LNCAP (cell line): ENCODE measurements at regions not wholly inside any gene's neighbourhood (a gene's known extent, or its start where the extent isn't known, plus 50 kb on each side); places are given as distances from the start of the nearest gene placed in this dataset.

ENCODE experiments used
- TF ChIP-seq, protein P1 (sequence below): fragments of 450-650 bp; IDR thresholded peaks from 2 replicates; pipeline ENCODE4 v1.5.1; 2017; ENCODE audit warnings: mild to moderate bottlenecking

DNA sequence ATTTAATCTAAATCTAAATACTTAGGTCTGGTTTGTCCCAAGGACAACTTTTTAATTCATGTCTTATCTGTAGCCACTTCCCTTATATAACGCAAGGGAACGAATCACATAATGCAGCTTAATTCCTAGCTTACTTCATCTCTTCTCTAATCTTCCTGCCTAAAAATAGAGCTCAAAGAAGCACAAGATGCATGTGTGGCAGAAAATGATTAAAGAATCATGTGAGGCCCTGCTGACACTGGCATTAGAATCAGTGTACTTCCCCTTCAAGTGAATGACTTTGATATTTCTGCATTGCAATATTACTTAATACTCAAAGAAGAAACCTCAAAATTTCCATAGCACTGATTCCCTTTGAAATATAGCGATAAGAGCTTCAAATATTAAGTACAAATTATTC, 317.9 kb upstream of the FTMT start:
- TF ChIP-seq, protein P1, sequence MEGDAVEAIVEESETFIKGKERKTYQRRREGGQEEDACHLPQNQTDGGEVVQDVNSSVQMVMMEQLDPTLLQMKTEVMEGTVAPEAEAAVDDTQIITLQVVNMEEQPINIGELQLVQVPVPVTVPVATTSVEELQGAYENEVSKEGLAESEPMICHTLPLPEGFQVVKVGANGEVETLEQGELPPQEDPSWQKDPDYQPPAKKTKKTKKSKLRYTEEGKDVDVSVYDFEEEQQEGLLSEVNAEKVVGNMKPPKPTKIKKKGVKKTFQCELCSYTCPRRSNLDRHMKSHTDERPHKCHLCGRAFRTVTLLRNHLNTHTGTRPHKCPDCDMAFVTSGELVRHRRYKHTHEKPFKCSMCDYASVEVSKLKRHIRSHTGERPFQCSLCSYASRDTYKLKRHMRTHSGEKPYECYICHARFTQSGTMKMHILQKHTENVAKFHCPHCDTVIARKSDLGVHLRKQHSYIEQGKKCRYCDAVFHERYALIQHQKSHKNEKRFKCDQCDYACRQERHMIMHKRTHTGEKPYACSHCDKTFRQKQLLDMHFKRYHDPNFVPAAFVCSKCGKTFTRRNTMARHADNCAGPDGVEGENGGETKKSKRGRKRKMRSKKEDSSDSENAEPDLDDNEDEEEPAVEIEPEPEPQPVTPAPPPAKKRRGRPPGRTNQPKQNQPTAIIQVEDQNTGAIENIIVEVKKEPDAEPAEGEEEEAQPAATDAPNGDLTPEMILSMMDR: no peak

DNA sequence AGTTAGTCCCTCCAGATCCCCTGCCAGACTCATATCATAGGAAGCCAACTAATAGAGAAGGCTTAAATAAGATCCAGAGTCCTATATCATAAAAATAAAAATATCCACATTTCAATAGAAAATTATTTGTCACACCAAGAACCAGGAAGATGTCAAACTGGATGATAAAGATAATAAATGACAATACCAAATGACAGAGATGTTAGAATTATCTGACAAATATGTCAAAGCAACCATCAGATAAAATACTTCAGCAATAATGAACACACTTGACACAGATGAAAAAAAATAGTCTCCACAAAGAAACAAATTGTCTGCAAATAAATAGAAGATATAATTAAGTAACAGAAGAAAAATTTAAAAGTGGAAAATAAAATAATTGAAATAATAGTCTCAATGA, 300.7 kb upstream of the FTMT start:
- TF ChIP-seq, protein P1: no peak

DNA sequence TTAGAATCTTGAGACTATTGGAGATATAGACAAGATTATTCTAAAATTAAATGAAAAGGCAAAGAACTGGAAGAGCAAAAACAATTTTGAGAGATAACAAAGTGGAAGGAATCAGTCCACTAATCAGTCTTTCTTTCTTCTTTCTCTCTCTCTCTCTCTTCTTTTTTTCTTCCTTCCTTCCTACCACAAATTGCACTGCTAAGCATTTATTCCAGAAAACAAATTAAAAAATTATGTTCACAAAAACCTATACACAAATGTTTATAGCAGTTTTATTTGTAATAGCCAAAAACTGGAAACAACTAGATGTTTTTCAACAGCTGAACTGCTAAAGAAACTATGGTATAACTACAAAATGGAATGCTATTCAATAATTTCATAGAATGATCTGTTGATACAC, 291.9 kb upstream of the FTMT start:
- TF ChIP-seq, protein P1: no peak

DNA sequence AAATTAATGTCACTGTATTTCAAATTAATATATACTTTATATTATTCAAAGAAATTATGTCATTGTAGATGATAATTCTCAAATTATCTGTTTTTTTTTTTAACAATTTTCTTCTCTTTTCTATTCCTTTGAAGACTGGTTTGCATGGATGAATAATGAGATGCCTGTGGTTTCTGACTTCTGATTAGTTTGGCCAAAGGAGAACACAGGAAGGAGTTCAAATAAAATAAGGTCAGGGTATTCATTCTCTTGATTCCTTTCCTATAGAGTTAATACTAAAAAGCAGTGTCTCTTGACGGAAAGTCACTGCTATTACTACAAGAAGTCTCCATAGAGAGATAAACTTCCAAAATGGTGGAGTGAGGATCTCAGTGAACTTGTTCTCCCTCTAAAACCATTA, 279.6 kb upstream of the FTMT start:
- TF ChIP-seq, protein P1: no peak

DNA sequence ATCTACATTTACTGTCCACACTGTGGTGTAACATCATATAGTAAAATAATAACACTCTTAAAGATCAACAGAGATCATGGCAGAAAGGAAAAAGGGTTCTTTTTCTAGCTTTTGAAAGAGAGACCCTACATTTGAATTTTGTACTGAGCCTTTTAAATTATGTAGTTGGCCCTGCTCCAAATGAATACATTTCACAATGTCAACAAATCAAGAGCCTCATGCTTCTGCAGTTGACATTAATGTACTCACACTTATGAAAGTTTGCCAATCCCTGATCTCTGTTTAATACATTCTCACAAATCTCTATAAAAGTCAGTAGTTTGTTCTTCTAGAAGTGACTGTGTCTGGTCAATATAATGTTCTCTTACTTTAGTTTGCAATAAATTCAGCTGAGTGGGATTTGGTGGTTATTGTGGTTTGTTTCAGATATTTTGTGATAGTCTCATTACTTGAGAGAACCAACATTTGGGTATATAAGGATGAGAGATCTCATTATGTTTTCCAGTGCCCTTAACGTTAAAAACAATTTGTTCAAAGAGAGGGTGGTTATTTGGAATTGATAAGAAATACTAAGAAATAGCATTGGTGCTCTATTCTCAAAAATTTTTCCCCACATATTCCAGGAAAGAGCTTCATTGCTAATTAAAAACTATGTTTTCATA, 277.8 kb upstream of the FTMT start:
- TF ChIP-seq, protein P1: no peak

DNA sequence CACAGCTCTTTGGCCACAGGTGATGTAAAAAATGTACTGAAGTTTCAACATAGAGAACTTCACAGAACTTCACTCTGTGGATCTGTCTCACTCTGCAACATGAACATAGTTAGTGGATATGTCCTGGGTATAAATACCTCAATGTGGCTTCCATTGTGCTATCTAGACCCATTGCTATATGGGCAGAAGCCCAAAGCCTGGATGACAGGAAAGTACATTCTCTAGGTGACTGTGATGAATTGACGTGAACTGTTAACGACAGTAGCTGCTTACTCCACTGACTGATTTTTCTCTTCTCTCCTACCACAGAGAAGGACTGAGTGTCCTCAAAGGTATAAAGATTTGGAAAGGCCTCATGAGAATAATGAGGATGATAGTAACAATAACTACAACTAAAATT, 270.1 kb upstream of the FTMT start:
- TF ChIP-seq, protein P1: no peak

DNA sequence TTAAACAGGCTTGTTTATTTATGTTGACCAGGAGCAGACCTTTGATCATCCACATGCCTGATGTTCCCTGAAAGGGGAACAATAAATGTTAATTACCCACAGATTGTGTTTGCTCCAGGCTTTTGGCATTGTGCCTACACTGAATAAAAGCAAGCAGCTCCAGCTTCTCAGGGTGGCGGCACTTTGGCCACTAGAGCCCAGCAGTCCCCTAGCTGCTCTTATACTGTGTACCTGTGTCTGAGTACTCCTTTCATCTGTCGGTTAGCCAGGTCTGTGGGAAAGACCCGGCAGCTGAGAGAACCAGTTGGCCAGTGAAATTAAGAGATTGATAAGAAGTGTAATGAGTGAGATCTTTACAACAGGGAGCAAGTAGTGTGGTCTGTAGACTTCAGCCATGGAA, 254.8 kb upstream of the FTMT start:
- TF ChIP-seq, protein P1: no peak

DNA sequence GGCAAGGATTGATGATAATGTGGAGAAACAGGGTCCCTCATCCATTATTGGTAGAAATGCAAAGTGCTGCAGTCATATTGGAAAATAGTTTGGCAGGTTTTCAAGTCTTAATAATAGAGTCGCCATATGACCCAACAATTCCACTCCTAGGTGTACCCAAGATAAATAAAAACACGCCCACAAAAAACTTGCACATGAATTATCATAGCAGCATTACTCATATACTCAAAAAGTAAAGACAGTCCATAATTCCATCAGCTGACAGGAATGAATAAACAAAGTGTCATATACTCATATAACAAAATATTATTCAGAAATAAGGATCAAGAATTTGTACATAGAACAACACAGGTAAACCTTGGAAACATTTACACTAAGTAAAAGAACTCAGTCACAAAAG, 242.9 kb upstream of the FTMT start:
- TF ChIP-seq, protein P1: no peak
